ENCODE measurements at regions not wholly inside any gene's neighbourhood (a gene's known extent, or its start where the extent isn't known, plus 50 kb on each side); places are given as distances from the start of the nearest gene placed in this dataset.

- no peaks in the 10 kb centered on the region for H3K36me3 ChIP-seq (replicated peaks; ENCODE audit: insufficient read depth, low read length)
- peaks cover 10% of the 10 kb centered on the region for H3K4me1 ChIP-seq (ENCODE audit: low read length)
- H3K27me3 ChIP-seq (replicated peaks; ENCODE audit: insufficient read depth, low read length) = no peaks in the 10 kb centered on the region
- H3K9me2 ChIP-seq (replicated peaks; ENCODE audit: insufficient read depth, low read length) = no peaks in the 10 kb centered on the region
- no peaks in the 10 kb centered on the region for H3K79me2 ChIP-seq (ENCODE audit: low read length)
- H2AFZ ChIP-seq (ENCODE audit: low read length) = no peak overlapping the region
- 0 out of 2 replicates have a peak overlapping the region, but pooled peaks have one; percentile 22 for H3K4me3 ChIP-seq (ENCODE audit: low read length)
- peak overlapping the region; percentile 64 for H3K4me2 ChIP-seq (ENCODE audit: low read depth, low read length)
- H3K27ac ChIP-seq (ENCODE audit: low read length) = peak overlapping the region; percentile 69
- peaks cover 14% of the 10 kb centered on the region for H3F3A ChIP-seq (ENCODE audit: insufficient read depth, low read length)
- TF ChIP-seq EZH2 (optimal IDR thresholded peaks at IDR 0.05; ENCODE audit: low read depth, low read length) (no peak), EZH2phosphoT487 (IDR thresholded peaks at IDR 0.05; ENCODE audit: low read length) (no peak), CTCF (IDR thresholded peaks at IDR 0.05; ENCODE audit: low read length) (no peak)
- DNase-seq = peak; percentile 86
- no peaks in the 10 kb centered on the region for H4K20me1 ChIP-seq (ENCODE audit: insufficient read depth, low read length)
- H3K9me3 ChIP-seq (replicated peaks; ENCODE audit: insufficient read depth, low read length) = no peaks in the 10 kb centered on the region
- H3K9ac ChIP-seq (ENCODE audit: low read length) = no peak overlapping the region
Observed at GRCh38 chr4:14726877-14727361, 275.4 kb upstream of the CPEB2 start.

GRCh38 chr4:14729282-14730000 is 272.8 kb upstream of the CPEB2 start:
- Histone ChIP-seq H3K79me2 (ENCODE audit: low read length) (no peaks in the 10 kb centered on the region), H3K9me2 (replicated peaks; ENCODE audit: insufficient read depth, low read length) (no peaks in the 10 kb centered on the region), H3F3A (ENCODE audit: insufficient read depth, low read length) (peaks cover 14% of the 10 kb centered on the region), H3K9ac (ENCODE audit: low read length) (no peak overlapping the region), H4K20me1 (ENCODE audit: insufficient read depth, low read length) (no peaks in the 10 kb centered on the region), H3K9me3 (replicated peaks; ENCODE audit: insufficient read depth, low read length) (no peaks in the 10 kb centered on the region), H3K4me1 (ENCODE audit: low read length) (peaks cover 10% of the 10 kb centered on the region), H2AFZ (ENCODE audit: low read length) (no peak overlapping the region), H3K27me3 (replicated peaks; ENCODE audit: insufficient read depth, low read length) (no peaks in the 10 kb centered on the region), H3K4me3 (ENCODE audit: low read length) (no peak overlapping the region), H3K36me3 (replicated peaks; ENCODE audit: insufficient read depth, low read length) (no peaks in the 10 kb centered on the region), H3K27ac (ENCODE audit: low read length) (no peak overlapping the region), H3K4me2 (ENCODE audit: low read depth, low read length) (no peak overlapping the region)
- TF ChIP-seq EZH2phosphoT487 (IDR thresholded peaks at IDR 0.05; ENCODE audit: low read length) = no peak
- no peak for TF ChIP-seq CTCF (IDR thresholded peaks at IDR 0.05; ENCODE audit: low read length)
- no peak for TF ChIP-seq EZH2 (optimal IDR thresholded peaks at IDR 0.05; ENCODE audit: low read depth, low read length)
- DNase-seq = no peak

GRCh38 chr4:14742054-14742453 is 260.2 kb upstream of the CPEB2 start:
- Histone ChIP-seq H2AFZ (ENCODE audit: low read length) (no peak overlapping the region), H3K36me3 (replicated peaks; ENCODE audit: insufficient read depth, low read length) (no peaks in the 10 kb centered on the region), H3K27ac (ENCODE audit: low read length) (no peak overlapping the region), H3K4me3 (ENCODE audit: low read length) (no peak overlapping the region), H3K9ac (ENCODE audit: low read length) (no peak overlapping the region), H3K79me2 (ENCODE audit: low read length) (no peaks in the 10 kb centered on the region), H4K20me1 (ENCODE audit: insufficient read depth, low read length) (no peaks in the 10 kb centered on the region), H3K9me3 (replicated peaks; ENCODE audit: insufficient read depth, low read length) (no peaks in the 10 kb centered on the region), H3K4me1 (ENCODE audit: low read length) (no peaks in the 10 kb centered on the region), H3K9me2 (replicated peaks; ENCODE audit: insufficient read depth, low read length) (no peaks in the 10 kb centered on the region), H3K27me3 (replicated peaks; ENCODE audit: insufficient read depth, low read length) (no peaks in the 10 kb centered on the region), H3K4me2 (ENCODE audit: low read depth, low read length) (no peak overlapping the region), H3F3A (ENCODE audit: insufficient read depth, low read length) (no peaks in the 10 kb centered on the region)
- TF ChIP-seq CTCF (IDR thresholded peaks at IDR 0.05; ENCODE audit: low read length) (no peak), EZH2phosphoT487 (IDR thresholded peaks at IDR 0.05; ENCODE audit: low read length) (no peak), EZH2 (optimal IDR thresholded peaks at IDR 0.05; ENCODE audit: low read depth, low read length) (no peak)
- no peak for DNase-seq

All from MM.1S (cell line).